Stimulated activated memory B cell treated with anti-CD40 and anti-IgM and Interleukin-4, amounts not matched to agents 10 μg/mL and 1 μg/mL and 100 μg/mL, for 72 hours (primary cell): ENCODE measurements at regions not wholly inside any gene's neighbourhood (a gene's known extent, or its start where the extent isn't known, plus 50 kb on each side); places are given as distances from the start of the nearest gene placed in this dataset.
A peak's percentile ranks its signal among the peaks of the same experiment; 100 is the strongest.
"Not testable (repeated sequence)": the region's sequence is repeated elsewhere in the genome, so short reads cannot be mapped to it uniquely, and the experiment has no call there.

Experiments
- ATAC-seq: fragments of 150-1000 bp; cut with Tn5 transposase; 2 replicates; pipeline ENCODE4 v1.10.0; 2021
- H3K27ac Mint-ChIP-seq: one replicate; pipeline ENCODE4 v1.8.0; 2022; ENCODE audit warnings: mild to moderate bottlenecking, mixed read lengths
- H3K27me3 Mint-ChIP-seq: one replicate; pipeline ENCODE4 v1.8.0; 2022; ENCODE audit warnings: mixed read lengths
- H3K36me3 Mint-ChIP-seq: one replicate; pipeline ENCODE4 v1.8.0; 2022; ENCODE audit warnings: mixed read lengths
- H3K4me1 Mint-ChIP-seq: one replicate; pipeline ENCODE4 v1.8.0; 2022; ENCODE audit warnings: mixed read lengths
- H3K4me3 Mint-ChIP-seq: one replicate; pipeline ENCODE4 v1.8.0; 2022; ENCODE audit warnings: mild to moderate bottlenecking, moderate library complexity, mixed read lengths
- H3K9me3 Mint-ChIP-seq: one replicate; pipeline ENCODE4 v1.8.0; 2022; ENCODE audit warnings: mixed read lengths

GRCh38 chr7:24108906-24109376 is 175.0 kb upstream of the NPY start:
- no peaks in the 10 kb centered on the region for H3K9me3 Mint-ChIP-seq
- H3K27ac Mint-ChIP-seq = no peak overlapping the region
- no peak overlapping the region for H3K4me3 Mint-ChIP-seq
- H3K36me3 Mint-ChIP-seq = no peaks in the 10 kb centered on the region
- H3K4me1 Mint-ChIP-seq = no peaks in the 10 kb centered on the region
- peaks cover 34% of the 10 kb centered on the region for H3K27me3 Mint-ChIP-seq
- ATAC-seq = no peak

GRCh38 chr7:24110056-24110455 is 173.9 kb upstream of the NPY start:
- no peak for ATAC-seq
- no peak overlapping the region for H3K4me3 Mint-ChIP-seq
- H3K36me3 Mint-ChIP-seq = no peaks in the 10 kb centered on the region
- H3K27me3 Mint-ChIP-seq = peaks cover 34% of the 10 kb centered on the region
- no peak overlapping the region for H3K27ac Mint-ChIP-seq
- no peaks in the 10 kb centered on the region for H3K9me3 Mint-ChIP-seq
- no peaks in the 10 kb centered on the region for H3K4me1 Mint-ChIP-seq

- Mint-ChIP-seq H3K4me3 (no peak overlapping the region), H3K4me1 (no peaks in the 10 kb centered on the region), H3K27ac (no peak overlapping the region), H3K9me3 (no peaks in the 10 kb centered on the region), H3K36me3 (no peaks in the 10 kb centered on the region), H3K27me3 (peaks cover 19% of the 10 kb centered on the region)
- no peak for ATAC-seq
Observed at GRCh38 chr7:24113506-24113905, 170.5 kb upstream of the NPY start.

GRCh38 chr7:24115661-24116060 is 168.3 kb upstream of the NPY start:
- Mint-ChIP-seq H3K9me3 (no peaks in the 10 kb centered on the region), H3K4me3 (no peak overlapping the region), H3K36me3 (no peaks in the 10 kb centered on the region), H3K27ac (no peak overlapping the region), H3K27me3 (peaks cover 8% of the 10 kb centered on the region), H3K4me1 (no peaks in the 10 kb centered on the region)
- no peak for ATAC-seq

- ATAC-seq, H3K36me3 Mint-ChIP-seq, H3K27ac Mint-ChIP-seq, H3K4me1 Mint-ChIP-seq, H3K9me3 Mint-ChIP-seq, H3K27me3 Mint-ChIP-seq, H3K4me3 Mint-ChIP-seq: not testable (repeated sequence)
Observed at GRCh38 chr7:24117903-24118499, 166.0 kb upstream of the NPY start.

- Mint-ChIP-seq H3K4me1 (no peaks in the 10 kb centered on the region), H3K4me3 (no peak overlapping the region), H3K27me3 (peaks cover 8% of the 10 kb centered on the region), H3K9me3 (no peaks in the 10 kb centered on the region), H3K36me3 (no peaks in the 10 kb centered on the region), H3K27ac (no peak overlapping the region)
- no peak for ATAC-seq
Observed at GRCh38 chr7:24119852-24120251, 164.1 kb upstream of the NPY start.

- Mint-ChIP-seq H3K27me3 (peaks cover 6% of the 10 kb centered on the region), H3K27ac (no peak overlapping the region), H3K4me3 (no peak overlapping the region), H3K36me3 (no peaks in the 10 kb centered on the region), H3K9me3 (no peaks in the 10 kb centered on the region), H3K4me1 (no peaks in the 10 kb centered on the region)
- no peak for ATAC-seq
Observed at GRCh38 chr7:24123076-24123475, 160.9 kb upstream of the NPY start.

- ATAC-seq = no peak
- Mint-ChIP-seq H3K4me3 (no peak overlapping the region), H3K27ac (no peak overlapping the region), H3K4me1 (no peaks in the 10 kb centered on the region), H3K36me3 (no peaks in the 10 kb centered on the region), H3K27me3 (no peaks in the 10 kb centered on the region), H3K9me3 (no peaks in the 10 kb centered on the region)
Observed at GRCh38 chr7:24125765-24126164, 158.2 kb upstream of the NPY start.

- Mint-ChIP-seq H3K9me3 (no peaks in the 10 kb centered on the region), H3K27ac (no peak overlapping the region), H3K36me3 (no peaks in the 10 kb centered on the region), H3K4me3 (no peak overlapping the region), H3K27me3 (no peaks in the 10 kb centered on the region), H3K4me1 (no peaks in the 10 kb centered on the region)
- no peak for ATAC-seq
Observed at GRCh38 chr7:24127930-24128329, 156.1 kb upstream of the NPY start.

GRCh38 chr7:24129597-24129996 is 154.4 kb upstream of the NPY start:
- Mint-ChIP-seq H3K27me3 (no peaks in the 10 kb centered on the region), H3K4me3 (no peak overlapping the region), H3K36me3 (no peaks in the 10 kb centered on the region), H3K4me1 (peaks cover 7% of the 10 kb centered on the region), H3K9me3 (no peaks in the 10 kb centered on the region), H3K27ac (no peak overlapping the region)
- ATAC-seq = no peak

GRCh38 chr7:24130631-24131030 is 153.4 kb upstream of the NPY start:
- Mint-ChIP-seq H3K27me3 (no peaks in the 10 kb centered on the region), H3K4me3 (no peak overlapping the region), H3K27ac (no peak overlapping the region), H3K36me3 (no peaks in the 10 kb centered on the region), H3K9me3 (no peaks in the 10 kb centered on the region), H3K4me1 (peaks cover 15% of the 10 kb centered on the region)
- ATAC-seq = no peak

- H3K27ac Mint-ChIP-seq = no peak overlapping the region
- no peaks in the 10 kb centered on the region for H3K27me3 Mint-ChIP-seq
- H3K9me3 Mint-ChIP-seq = no peaks in the 10 kb centered on the region
- H3K4me1 Mint-ChIP-seq = peaks cover 15% of the 10 kb centered on the region
- peak; percentile 61 for ATAC-seq
- no peaks in the 10 kb centered on the region for H3K36me3 Mint-ChIP-seq
- H3K4me3 Mint-ChIP-seq = no peak overlapping the region
Observed at GRCh38 chr7:24133691-24134090, 150.3 kb upstream of the NPY start.

GRCh38 chr7:24134535-24134934 is 149.5 kb upstream of the NPY start:
- Mint-ChIP-seq H3K27ac (no peak overlapping the region), H3K27me3 (no peaks in the 10 kb centered on the region), H3K36me3 (no peaks in the 10 kb centered on the region), H3K4me3 (no peak overlapping the region), H3K9me3 (no peaks in the 10 kb centered on the region), H3K4me1 (peaks cover 15% of the 10 kb centered on the region)
- no peak for ATAC-seq

GRCh38 chr7:24135003-24135817 is 148.8 kb upstream of the NPY start:
- no peaks in the 10 kb centered on the region for H3K9me3 Mint-ChIP-seq
- H3K4me1 Mint-ChIP-seq = peaks cover 15% of the 10 kb centered on the region
- ATAC-seq = peak; percentile 57
- H3K36me3 Mint-ChIP-seq = no peaks in the 10 kb centered on the region
- H3K4me3 Mint-ChIP-seq = no peak overlapping the region
- no peak overlapping the region for H3K27ac Mint-ChIP-seq
- no peaks in the 10 kb centered on the region for H3K27me3 Mint-ChIP-seq

- Mint-ChIP-seq H3K36me3 (no peaks in the 10 kb centered on the region), H3K27ac (no peak overlapping the region), H3K4me3 (no peak overlapping the region), H3K4me1 (peaks cover 15% of the 10 kb centered on the region), H3K27me3 (peaks cover 9% of the 10 kb centered on the region), H3K9me3 (no peaks in the 10 kb centered on the region)
- no peak for ATAC-seq
Observed at GRCh38 chr7:24137338-24137737, 146.7 kb upstream of the NPY start.

GRCh38 chr7:24138343-24138742 is 145.6 kb upstream of the NPY start:
- peaks cover 11% of the 10 kb centered on the region for H3K27me3 Mint-ChIP-seq
- no peaks in the 10 kb centered on the region for H3K9me3 Mint-ChIP-seq
- no peak overlapping the region for H3K27ac Mint-ChIP-seq
- H3K4me3 Mint-ChIP-seq = no peak overlapping the region
- H3K4me1 Mint-ChIP-seq = peaks cover 15% of the 10 kb centered on the region
- no peaks in the 10 kb centered on the region for H3K36me3 Mint-ChIP-seq
- no peak for ATAC-seq
